Naive B cell (primary cell): ENCODE measurements at regions not wholly inside any gene's neighbourhood (a gene's known extent, or its start where the extent isn't known, plus 50 kb on each side); places are given as distances from the start of the nearest gene placed in this dataset.
"Not testable (repeated sequence)": the region's sequence is repeated elsewhere in the genome, so short reads cannot be mapped to it uniquely, and the experiment has no call there.

ENCODE experiments used
- ATAC-seq, 2 donors: fragments of 150-1000 bp; cut with Tn5 transposase; 2 replicates each; pipeline ENCODE4 v1.10.0; 2021; ENCODE audit warnings: low read depth in 2 of 2, mild to moderate bottlenecking in 2 of 2, moderate library complexity in 2 of 2
- DNase-seq: peaks from one replicate; pipeline ENCODE4 v3.0.0; 2022
- H3K27ac Mint-ChIP-seq, 6 donors: one replicate each; pipeline ENCODE4 v1.8.0; 2020 to 2022; ENCODE audit warnings: mild to moderate bottlenecking in 6 of 6, mixed read lengths in 6 of 6, moderate library complexity in 5 of 6, inconsistent platforms in 2 of 6
- H3K27me3 Mint-ChIP-seq, 3 donors: one replicate each; pipeline ENCODE4 v1.8.0; 2021 to 2022; ENCODE audit warnings: mixed read lengths in 3 of 3, mild to moderate bottlenecking in 1 of 3
- H3K36me3 Mint-ChIP-seq, 2 donors: one replicate each; pipeline ENCODE4 v1.8.0; 2020 to 2022; ENCODE audit warnings: mixed read lengths in 2 of 2, inconsistent platforms in 1 of 2, mild to moderate bottlenecking in 1 of 2
- H3K4me1 Mint-ChIP-seq, 3 donors: one replicate each; pipeline ENCODE4 v1.8.0; 2020 to 2022; ENCODE audit warnings: mixed read lengths in 3 of 3, inconsistent platforms in 1 of 3, mild to moderate bottlenecking in 1 of 3, moderate library complexity in 1 of 3
- H3K4me3 Mint-ChIP-seq, 8 donors: one replicate each; pipeline ENCODE4 v1.8.0; 2020 to 2022; ENCODE audit warnings: mild to moderate bottlenecking in 8 of 8, mixed read lengths in 8 of 8, moderate library complexity in 8 of 8, inconsistent platforms in 2 of 8
- H3K9me3 Mint-ChIP-seq, 7 donors: one replicate each; pipeline ENCODE4 v1.8.0; 2020 to 2022; ENCODE audit warnings: mixed read lengths in 7 of 7, mild to moderate bottlenecking in 5 of 7, inconsistent platforms in 2 of 7, moderate library complexity in 1 of 7

DNA sequence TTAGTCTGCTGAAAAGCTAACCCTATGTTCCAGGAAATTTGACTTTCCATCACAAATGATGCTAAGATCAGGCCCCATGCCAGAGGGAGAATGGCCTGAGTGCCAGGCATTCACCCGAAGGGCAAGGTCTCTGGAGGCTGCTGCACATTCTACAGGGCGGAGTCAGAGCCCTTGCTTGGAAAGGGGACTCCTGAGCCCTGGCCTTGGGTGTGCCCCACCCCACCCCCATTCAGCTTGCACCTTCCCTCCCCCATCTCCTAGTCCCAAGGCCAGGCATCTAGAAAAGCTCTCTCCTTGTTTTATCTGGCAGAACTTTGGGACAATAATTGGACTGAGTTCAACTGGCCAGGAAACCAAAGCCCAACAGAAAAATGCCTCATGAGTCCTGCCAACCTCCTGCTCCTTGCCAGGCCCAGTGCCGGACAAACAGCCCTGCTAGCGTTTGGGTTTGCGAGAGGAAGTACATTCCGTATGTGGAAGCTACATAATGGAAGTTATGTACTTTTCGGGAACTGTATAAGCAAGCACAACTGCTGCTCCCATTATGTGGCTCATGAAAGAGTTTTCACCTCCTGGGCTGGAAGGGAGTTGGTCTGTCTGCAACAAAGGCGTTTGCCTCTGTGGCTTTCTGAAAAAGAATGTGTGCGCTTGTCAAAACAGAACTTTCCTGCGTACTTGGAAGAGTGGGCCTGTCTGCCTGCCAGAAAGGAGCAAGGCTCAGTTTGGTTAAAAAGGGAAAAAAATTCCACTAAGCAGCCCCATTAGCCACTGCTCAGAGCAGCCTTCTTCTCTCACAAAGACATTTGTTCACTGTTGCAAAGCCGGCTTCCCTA is 321.5 kb upstream of the CTNNB1 start:
- peaks cover 0 to 4% (median 0%) of the 10 kb centered on the region in 3 donors for H3K4me1 Mint-ChIP-seq
- no peak for ATAC-seq
- H3K36me3 Mint-ChIP-seq: no peaks in the 10 kb centered on the region
- H3K27ac Mint-ChIP-seq: no peak overlapping the region
- H3K4me3 Mint-ChIP-seq: peak overlapping the region in 1 of 8 donors; percentile 21
- no peak for DNase-seq
- H3K27me3 Mint-ChIP-seq: peaks cover 0 to 5% (median 0%) of the 10 kb centered on the region in 3 donors
- peaks cover 0 to 3% (median 0%) of the 10 kb centered on the region in 7 donors for H3K9me3 Mint-ChIP-seq

DNA sequence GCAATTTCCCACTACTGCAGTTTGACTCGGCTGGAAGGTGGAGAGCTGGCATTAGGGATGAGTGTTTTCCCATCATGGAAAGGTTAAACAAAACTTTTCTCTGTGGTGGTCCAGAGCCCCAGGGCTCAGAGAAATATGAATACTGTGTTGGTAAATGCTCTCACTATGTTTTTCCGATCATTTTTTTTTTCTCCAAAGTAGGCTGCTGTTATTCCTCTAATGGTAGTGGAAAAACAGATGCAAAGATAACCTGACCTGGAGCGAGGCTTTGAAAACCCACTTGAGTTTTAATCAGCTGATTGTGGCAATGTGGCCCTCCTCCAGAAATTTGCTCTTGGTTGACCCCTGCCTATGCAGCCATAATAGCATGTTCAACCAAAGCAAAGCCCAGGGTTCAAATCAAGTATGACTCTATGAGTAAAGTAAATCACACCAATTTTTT is 320.8 kb upstream of the CTNNB1 start:
- Mint-ChIP-seq H3K4me3 (no peak overlapping the region), H3K36me3 (no peaks in the 10 kb centered on the region), H3K9me3 (peaks cover 0 to 3% (median 0%) of the 10 kb centered on the region in 7 donors), H3K4me1 (peaks cover 0 to 4% (median 0%) of the 10 kb centered on the region in 3 donors), H3K27me3 (peaks cover 0 to 5% (median 0%) of the 10 kb centered on the region in 3 donors), H3K27ac (no peak overlapping the region)
- no peak for ATAC-seq
- no peak for DNase-seq

DNA sequence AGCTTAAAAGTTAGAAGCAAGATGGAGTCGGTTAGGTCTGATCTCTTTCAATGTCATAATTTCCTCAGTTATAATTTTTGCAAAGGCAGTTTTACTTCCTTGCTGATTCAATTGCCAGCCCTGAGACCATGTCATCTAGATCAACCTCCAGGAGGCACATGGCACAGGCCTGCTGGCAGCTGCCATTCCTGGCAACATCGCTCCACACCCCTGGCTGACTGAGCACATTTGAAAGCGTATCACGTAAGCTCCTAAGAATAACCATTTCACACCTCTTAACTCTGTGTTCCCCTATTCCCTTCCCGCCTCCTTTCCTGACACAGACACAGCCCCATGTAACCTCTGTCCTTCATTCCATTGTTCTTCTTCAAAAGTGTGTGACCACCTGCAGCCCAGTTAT is 313.9 kb upstream of the CTNNB1 start:
- no peak for ATAC-seq
- no peak overlapping the region for H3K27ac Mint-ChIP-seq
- peaks cover 0 to 4% (median 0%) of the 10 kb centered on the region in 3 donors for H3K4me1 Mint-ChIP-seq
- no peak overlapping the region for H3K4me3 Mint-ChIP-seq
- H3K9me3 Mint-ChIP-seq: peaks cover 0 to 3% (median 0%) of the 10 kb centered on the region in 7 donors
- no peaks in the 10 kb centered on the region for H3K27me3 Mint-ChIP-seq
- no peak for DNase-seq
- no peaks in the 10 kb centered on the region for H3K36me3 Mint-ChIP-seq

- no peaks in the 10 kb centered on the region for H3K4me1 Mint-ChIP-seq
- peaks cover 0 to 3% (median 0%) of the 10 kb centered on the region in 7 donors for H3K9me3 Mint-ChIP-seq
- no peak for DNase-seq
- H3K27ac Mint-ChIP-seq: no peak overlapping the region
- no peak for ATAC-seq
- H3K4me3 Mint-ChIP-seq: no peak overlapping the region
- no peaks in the 10 kb centered on the region for H3K36me3 Mint-ChIP-seq
- H3K27me3 Mint-ChIP-seq: no peaks in the 10 kb centered on the region
Observed at GRCh38 chr3:40886660-40887425, 312.5 kb upstream of the CTNNB1 start.

GRCh38 chr3:40891186-40891585 is 308.1 kb upstream of the CTNNB1 start:
- Mint-ChIP-seq H3K27me3 (peaks cover 0 to 9% (median 0%) of the 10 kb centered on the region in 3 donors), H3K9me3 (no peaks in the 10 kb centered on the region)
- DNase-seq: no peak

DNA sequence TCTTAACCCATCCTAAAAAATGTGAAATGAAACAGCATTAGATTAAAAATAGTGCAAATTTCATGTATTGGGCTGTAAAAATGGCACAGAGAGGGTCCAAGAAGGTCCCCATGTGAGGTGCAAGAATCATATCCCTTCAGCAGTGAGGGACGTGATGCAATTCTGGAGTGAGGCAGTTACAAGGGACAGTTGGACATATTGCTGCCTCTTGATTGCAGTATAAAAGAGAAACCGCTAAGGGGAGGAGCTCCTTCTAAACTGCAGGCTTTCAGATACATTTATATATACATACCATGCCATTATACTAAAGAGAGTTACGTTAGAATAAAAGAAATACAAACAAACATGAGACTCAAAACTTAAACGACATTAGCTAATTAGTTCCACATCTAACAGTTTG is 304.2 kb upstream of the CTNNB1 start:
- Mint-ChIP-seq H3K4me1 (no peaks in the 10 kb centered on the region), H3K36me3 (no peaks in the 10 kb centered on the region), H3K9me3 (no peaks in the 10 kb centered on the region), H3K27me3 (peaks cover 0 to 9% (median 0%) of the 10 kb centered on the region in 3 donors), H3K27ac (no peak overlapping the region), H3K4me3 (no peak overlapping the region)
- no peak for DNase-seq
- no peak for ATAC-seq

More at GRCh38 chr3:40891186-40891585, 308.1 kb upstream of the CTNNB1 start:
- Mint-ChIP-seq H3K4me1 (no peaks in the 10 kb centered on the region), H3K4me3 (no peak overlapping the region), H3K36me3 (no peaks in the 10 kb centered on the region), H3K27ac (no peak overlapping the region)
- ATAC-seq: no peak

DNA sequence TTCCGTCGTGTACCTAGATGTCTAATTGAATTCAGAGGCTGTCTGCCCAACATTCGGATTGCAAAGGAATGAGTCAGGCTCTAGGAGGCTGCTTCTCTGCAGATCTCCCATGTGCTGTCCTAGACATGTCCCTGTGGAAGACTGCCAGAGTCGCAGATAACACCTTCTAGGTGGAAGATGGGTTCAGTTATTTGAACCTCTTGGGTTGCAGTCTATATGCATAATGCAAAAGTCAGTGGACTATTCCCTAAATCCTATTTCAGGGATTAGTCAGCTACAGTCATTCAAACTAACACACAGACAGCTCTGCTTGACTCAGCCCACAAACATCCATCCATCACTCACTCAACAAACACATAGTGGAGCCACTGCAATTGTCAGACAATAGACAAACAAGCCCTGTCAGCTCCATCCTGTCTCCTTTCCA is 300.0 kb upstream of the CTNNB1 start:
- no peaks in the 10 kb centered on the region for H3K4me1 Mint-ChIP-seq
- peaks cover 0 to 2% (median 0%) of the 10 kb centered on the region in 7 donors for H3K9me3 Mint-ChIP-seq
- peaks cover 0 to 6% (median 0%) of the 10 kb centered on the region in 3 donors for H3K27me3 Mint-ChIP-seq
- no peak overlapping the region for H3K4me3 Mint-ChIP-seq
- ATAC-seq: no peak
- no peak for DNase-seq
- H3K36me3 Mint-ChIP-seq: no peaks in the 10 kb centered on the region
- peak overlapping the region in 1 of 6 donors; percentile 40 for H3K27ac Mint-ChIP-seq

DNA sequence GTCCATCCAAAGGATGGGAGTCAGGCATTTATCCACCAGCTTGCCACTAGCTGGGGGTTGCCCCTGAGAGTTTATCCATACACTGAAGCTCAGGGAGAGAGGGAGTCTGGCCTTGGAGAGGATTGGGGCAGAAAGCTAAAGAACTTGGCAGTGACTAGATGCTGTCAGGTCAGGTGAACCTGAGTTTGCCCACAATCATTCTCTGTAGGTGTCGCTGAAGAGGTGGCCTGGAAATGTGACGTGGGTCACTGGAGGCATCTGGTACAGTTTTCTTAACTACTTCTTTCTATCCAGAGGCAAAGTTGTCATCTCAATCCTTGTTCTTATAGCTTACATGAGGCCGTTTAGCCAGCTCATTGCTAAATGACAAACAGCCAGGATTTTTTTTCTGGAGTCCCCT is 298.0 kb upstream of the CTNNB1 start:
- Mint-ChIP-seq H3K4me1 (no peaks in the 10 kb centered on the region), H3K4me3 (no peak overlapping the region), H3K27me3 (no peaks in the 10 kb centered on the region), H3K9me3 (peaks cover 0 to 5% (median 0%) of the 10 kb centered on the region in 7 donors), H3K27ac (no peak overlapping the region), H3K36me3 (no peaks in the 10 kb centered on the region)
- ATAC-seq: no peak
- no peak for DNase-seq

DNA sequence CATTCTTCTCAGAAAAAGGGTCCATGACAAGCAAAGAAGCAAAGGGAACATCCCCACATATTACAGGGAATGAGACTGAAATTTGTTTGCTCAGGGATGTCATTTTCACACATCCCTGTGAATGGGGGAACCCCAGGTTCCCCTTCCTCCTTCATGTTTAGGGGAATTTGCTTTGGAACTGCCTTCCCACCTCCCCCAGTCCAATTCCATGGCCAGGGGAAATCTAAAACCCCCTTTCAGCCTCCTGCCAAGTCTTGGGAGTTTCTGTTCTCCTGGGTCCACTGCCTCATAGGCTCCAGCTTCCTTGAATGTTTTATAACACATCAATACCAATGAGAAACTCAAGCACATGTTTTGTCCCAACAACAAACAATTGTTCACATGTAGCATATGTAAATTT is 297.5 kb upstream of the CTNNB1 start:
- Mint-ChIP-seq H3K4me3 (no peak overlapping the region), H3K27me3 (no peaks in the 10 kb centered on the region), H3K4me1 (no peaks in the 10 kb centered on the region), H3K9me3 (peaks cover 0 to 5% (median 0%) of the 10 kb centered on the region in 7 donors), H3K27ac (no peak overlapping the region), H3K36me3 (no peaks in the 10 kb centered on the region)
- DNase-seq: no peak
- ATAC-seq: no peak

DNA sequence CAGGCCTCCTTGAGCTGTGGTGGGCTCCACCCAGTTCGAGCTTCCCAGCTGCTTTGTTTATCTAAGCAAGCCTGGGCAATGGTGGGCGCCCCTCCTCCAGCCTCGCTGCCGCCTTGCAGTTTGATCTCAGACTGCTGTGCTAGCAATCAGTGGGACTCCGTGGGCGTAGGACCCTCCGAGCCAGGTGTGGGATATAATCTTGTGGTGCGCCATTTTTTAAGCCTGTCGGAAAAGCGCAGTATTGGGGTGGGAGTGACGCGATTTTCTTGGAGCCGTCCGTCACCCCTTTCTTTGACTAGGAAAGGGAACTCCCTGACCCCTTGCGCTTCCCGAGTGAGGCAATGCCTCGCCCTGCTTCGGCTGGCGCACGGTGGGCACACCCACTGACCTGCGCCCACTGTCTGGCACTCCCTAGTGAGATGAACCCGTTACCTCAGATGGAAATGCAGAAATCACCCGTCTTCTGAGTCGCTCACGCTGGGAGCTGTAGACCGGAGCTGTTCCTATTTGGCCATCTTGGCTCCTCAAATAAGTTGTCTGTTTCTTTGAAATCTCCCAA is 291.3 kb upstream of the CTNNB1 start:
- not testable (repeated sequence) for H3K9me3 Mint-ChIP-seq, ATAC-seq, H3K36me3 Mint-ChIP-seq, H3K4me3 Mint-ChIP-seq, DNase-seq, H3K4me1 Mint-ChIP-seq, H3K27ac Mint-ChIP-seq, H3K27me3 Mint-ChIP-seq

DNA sequence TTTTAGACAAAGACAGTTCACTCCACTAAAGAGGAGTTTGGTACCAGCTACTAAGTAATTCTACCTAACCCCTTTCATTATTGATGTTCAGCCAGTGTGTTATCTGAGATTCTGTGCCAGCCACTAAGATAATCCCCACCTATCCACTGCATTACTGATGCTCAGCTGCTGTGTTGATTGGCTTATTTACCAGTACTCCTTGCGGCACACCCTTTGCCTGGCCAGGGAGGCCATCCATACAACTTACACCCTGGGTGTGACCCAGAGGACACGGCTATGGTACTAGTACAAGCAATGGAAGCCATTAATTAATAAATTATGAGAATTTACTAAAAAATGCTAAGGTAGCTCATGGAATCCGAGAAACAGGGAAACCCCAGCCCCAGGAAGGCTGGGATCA is 290.7 kb upstream of the CTNNB1 start:
- peaks cover 4 to 9% (median 6%) of the 10 kb centered on the region in 3 donors for H3K27me3 Mint-ChIP-seq
- no peaks in the 10 kb centered on the region for H3K4me1 Mint-ChIP-seq
- ATAC-seq (no peak), DNase-seq (no peak)
- no peak overlapping the region for H3K4me3 Mint-ChIP-seq
- H3K9me3 Mint-ChIP-seq: peaks cover 0 to 5% (median 0%) of the 10 kb centered on the region in 7 donors
- peaks cover 0 to 5% of the 10 kb centered on the region in 2 donors for H3K36me3 Mint-ChIP-seq
- no peak overlapping the region for H3K27ac Mint-ChIP-seq

DNA sequence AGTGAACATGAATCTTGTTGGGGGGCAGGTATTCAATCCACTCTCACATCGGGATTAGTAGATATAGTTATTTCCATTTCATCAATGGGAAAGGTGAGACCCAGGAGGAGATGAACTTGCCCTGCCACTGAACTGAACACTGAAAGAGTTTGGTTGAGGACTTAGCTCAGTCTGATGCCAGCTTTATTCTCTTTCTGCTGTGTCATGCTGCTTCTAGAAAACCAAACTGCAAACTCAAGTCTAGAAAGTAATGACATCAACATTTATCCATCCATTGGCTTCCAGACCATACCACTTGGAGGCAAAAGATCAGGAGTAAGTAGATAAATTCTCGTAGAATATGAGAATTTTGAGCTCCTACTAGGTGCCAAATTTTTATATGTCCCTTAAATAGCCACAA is 288.0 kb upstream of the CTNNB1 start:
- Mint-ChIP-seq H3K4me3 (no peak overlapping the region), H3K27ac (no peak overlapping the region), H3K4me1 (no peaks in the 10 kb centered on the region), H3K27me3 (peaks cover 6 to 9% (median 8%) of the 10 kb centered on the region in 3 donors), H3K9me3 (peaks cover 0 to 4% (median 0%) of the 10 kb centered on the region in 7 donors), H3K36me3 (peaks cover 0 to 5% of the 10 kb centered on the region in 2 donors)
- DNase-seq: no peak
- no peak for ATAC-seq

DNA sequence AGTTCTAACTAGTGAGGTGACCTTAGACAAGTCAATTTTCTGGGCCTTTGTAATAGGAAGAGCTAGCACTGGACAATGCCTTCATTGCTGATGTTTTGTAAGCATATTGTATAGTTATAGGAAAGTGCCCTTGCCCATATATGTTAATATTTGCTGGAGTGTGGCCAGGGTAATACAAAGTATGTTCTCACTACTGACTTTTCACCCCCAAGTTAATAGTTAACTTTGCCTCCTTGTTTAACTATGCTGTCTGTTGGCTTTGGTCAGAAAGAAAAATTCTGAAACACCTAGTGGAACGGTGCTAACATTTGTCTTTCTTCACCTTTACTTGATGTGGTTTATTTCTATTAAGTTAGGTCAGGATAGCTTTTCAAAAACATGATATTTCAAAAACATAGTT is 287.4 kb upstream of the CTNNB1 start:
- Mint-ChIP-seq H3K27ac (no peak overlapping the region), H3K27me3 (peaks cover 6 to 9% (median 8%) of the 10 kb centered on the region in 3 donors), H3K36me3 (peaks cover 0 to 5% of the 10 kb centered on the region in 2 donors), H3K4me3 (no peak overlapping the region), H3K4me1 (no peaks in the 10 kb centered on the region), H3K9me3 (peaks cover 0 to 4% (median 0%) of the 10 kb centered on the region in 7 donors)
- ATAC-seq (no peak), DNase-seq (no peak)
